GM12875 (cell line): ENCODE measurements at regions not wholly inside any gene's neighbourhood (a gene's known extent, or its start where the extent isn't known, plus 50 kb on each side); places are given as distances from the start of the nearest gene placed in this dataset.

Source experiments
- H3K4me3 ChIP-seq: one replicate; pipeline ENCODE4 v1.5.1; 2011; ENCODE audit warnings: low read depth, low read length, control low read depth
- TF ChIP-seq, protein P1 (sequence below): IDR thresholded peaks from 2 replicates; pipeline ENCODE4 v1.5.1; 2011; ENCODE audit warnings: low read depth, mild to moderate bottlenecking, control low read depth, inconsistent platforms, low read length, moderate library complexity, borderline replicate concordance; ENCODE audit not compliant: insufficient read depth

DNA sequence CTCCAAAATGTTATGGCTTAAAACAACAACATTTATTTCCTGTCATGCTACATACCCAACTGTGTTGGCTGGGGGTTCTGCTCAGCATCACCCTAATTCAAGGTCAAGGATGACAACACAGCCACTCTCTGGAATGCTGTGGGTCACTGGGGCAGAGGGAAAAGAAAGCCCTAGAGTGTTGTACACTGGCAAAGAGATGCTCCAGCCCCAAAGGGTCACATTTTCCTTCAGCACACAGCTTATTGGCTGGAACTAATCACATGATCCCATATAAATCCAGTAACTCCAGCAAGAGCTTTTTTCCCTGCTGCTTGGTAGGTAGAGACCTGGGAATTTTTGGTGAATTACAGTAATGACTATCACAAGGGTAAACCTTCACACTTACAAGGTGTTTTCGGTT is 1041.4 kb downstream of the NTRK3 start:
- TF ChIP-seq, protein P1, sequence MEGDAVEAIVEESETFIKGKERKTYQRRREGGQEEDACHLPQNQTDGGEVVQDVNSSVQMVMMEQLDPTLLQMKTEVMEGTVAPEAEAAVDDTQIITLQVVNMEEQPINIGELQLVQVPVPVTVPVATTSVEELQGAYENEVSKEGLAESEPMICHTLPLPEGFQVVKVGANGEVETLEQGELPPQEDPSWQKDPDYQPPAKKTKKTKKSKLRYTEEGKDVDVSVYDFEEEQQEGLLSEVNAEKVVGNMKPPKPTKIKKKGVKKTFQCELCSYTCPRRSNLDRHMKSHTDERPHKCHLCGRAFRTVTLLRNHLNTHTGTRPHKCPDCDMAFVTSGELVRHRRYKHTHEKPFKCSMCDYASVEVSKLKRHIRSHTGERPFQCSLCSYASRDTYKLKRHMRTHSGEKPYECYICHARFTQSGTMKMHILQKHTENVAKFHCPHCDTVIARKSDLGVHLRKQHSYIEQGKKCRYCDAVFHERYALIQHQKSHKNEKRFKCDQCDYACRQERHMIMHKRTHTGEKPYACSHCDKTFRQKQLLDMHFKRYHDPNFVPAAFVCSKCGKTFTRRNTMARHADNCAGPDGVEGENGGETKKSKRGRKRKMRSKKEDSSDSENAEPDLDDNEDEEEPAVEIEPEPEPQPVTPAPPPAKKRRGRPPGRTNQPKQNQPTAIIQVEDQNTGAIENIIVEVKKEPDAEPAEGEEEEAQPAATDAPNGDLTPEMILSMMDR, result no peak
- H3K4me3 ChIP-seq, result no peak overlapping the region

GRCh38 chr15:87213626-87214025 is 1042.9 kb downstream of the NTRK3 start:
- TF ChIP-seq, protein P1, result no peak
- no peak overlapping the region for H3K4me3 ChIP-seq

DNA sequence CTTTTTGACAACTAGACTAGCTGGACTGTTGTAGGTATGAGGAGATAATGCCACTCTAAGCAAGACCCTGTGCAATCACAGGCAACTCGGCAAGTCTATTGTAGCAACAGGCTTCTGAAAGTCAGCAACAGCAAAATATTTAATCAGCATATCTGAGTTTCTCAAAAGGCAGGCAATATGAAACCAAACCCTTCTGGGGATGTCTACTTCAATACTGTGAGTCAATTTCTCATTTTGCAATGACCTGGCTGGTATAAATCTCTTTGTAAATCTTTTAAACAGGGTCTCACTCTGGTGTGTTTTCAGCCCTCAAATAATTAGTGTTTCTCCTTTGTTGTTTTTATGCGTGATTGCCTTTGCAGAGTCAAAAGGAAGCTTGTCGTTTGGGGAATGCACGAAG is 1044.5 kb downstream of the NTRK3 start:
- no peak overlapping the region for H3K4me3 ChIP-seq
- TF ChIP-seq, protein P1, result no peak

DNA sequence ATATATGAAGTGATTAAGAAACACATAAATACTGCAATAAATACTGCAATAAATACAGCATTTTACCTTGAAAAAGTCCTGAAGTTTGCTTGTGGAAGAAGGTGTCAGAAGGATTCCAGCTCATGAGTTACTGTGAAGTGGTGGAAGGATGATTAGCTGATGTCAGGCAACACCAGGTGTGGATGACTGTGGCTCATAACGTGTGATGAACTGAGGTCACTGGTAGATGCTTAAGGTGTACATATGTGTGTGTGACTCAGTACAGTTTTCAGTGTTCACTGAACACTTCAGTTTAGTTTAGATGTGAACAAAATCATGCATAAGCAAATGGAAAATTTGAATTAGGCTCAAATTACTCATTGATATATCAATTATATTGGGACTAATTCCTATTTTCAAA is 1045.0 kb downstream of the NTRK3 start:
- H3K4me3 ChIP-seq, result no peak overlapping the region
- TF ChIP-seq, protein P1, result no peak

- TF ChIP-seq, protein P1, result no peak
- no peak overlapping the region for H3K4me3 ChIP-seq
These were observed 1046.4 kb downstream of the NTRK3 start for GRCh38 chr15:87209891-87210689.

DNA sequence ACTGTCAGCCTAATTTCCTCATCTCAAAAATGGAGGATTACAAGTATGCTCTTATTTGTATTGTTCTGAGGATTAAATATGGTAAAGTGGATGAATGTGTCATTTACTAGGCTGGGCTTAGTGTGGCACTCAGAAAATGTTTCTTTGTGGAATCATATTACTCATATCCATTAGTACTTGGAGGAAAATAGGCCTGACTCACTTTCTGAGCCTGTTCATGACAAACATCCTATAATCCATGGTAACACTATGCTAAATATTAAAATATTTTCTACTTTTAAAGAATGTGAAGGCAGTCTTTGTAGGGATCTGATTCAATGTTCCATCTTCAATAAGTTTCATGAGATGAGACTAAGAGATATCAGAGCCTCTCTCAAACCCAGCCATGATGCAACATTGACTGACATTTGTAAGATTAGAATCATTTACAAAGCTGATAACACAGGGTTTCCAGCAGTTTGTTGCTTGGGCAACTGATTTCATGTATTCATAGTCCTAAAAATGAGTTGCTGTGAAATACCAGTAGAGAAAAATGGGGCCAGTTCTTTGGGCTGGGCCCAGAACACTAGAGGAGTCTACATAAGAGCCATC is 1048.5 kb downstream of the NTRK3 start:
- TF ChIP-seq, protein P1, result no peak
- H3K4me3 ChIP-seq, result no peak overlapping the region

GRCh38 chr15:87207251-87207650 is 1049.3 kb downstream of the NTRK3 start:
- no peak overlapping the region for H3K4me3 ChIP-seq
- TF ChIP-seq, protein P1, result no peak
